NCI-H82 treated with DMSO at 0.1 percent for 48 hours (cell line): ENCODE measurements at regions not wholly inside any gene's neighbourhood (a gene's known extent, or its start where the extent isn't known, plus 50 kb on each side); places are given as distances from the start of the nearest gene placed in this dataset.

Source experiments
- DNase-seq: peaks from one replicate; lab custom pipeline; 2025; ENCODE audit not compliant: unreplicated experiment; lab: John Stamatoyannopoulos, UW

GRCh38 chr15:62625429-62626033 is 417.0 kb upstream of the TPM1 start:
- no peak for DNase-seq

DNA sequence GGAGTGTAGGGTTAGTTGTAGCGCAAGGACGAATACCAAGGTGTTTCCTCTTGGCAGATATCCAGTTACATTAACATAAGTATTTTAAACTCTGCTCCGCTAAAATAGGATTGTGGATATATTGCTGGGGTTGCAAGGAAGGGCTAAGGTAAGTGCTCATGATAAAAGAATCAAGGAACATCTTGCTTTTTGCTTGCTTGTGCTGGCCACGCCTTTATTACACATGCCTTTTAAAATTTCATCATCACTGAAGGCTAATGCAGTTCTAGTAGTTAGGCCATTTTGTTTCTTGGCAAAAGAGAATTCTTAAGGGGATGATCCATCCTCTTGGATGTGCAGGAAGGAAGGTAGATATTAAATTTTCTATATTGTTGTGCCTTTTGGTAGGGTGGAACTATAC is 415.6 kb upstream of the TPM1 start:
- DNase-seq: no peak

DNA sequence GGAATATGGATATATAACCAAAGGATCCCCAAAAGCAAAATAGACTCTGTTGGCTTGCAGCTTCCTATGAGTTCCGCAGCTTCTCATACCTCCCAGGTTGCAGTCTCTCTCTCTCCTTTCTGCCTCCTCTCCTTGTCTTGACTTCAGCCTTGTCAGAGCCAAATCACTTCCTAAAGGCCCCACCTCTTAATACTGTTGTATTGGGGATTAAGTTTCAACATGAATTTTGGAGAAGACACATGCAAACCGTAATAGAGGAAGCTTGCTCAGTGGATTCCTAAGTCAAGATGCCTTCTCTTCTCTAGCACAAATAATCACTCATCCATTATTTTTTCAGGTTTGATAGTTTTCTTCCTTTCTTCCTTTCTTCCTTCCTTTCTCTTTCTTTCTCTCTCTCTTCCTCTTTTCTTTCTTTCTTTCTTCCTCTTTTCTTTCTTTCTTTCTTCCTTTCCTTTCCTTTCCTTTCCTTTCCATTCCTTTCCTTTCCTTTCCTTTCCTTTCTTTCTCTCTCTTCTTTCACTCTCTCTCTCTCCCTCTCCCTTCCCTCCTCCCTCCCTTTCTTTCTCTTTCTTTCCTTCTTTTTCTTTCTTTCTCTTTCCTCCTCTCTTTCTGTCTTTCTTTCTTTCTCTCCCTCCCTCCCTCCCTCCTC is 411.3 kb upstream of the TPM1 start:
- DNase-seq: no peak

GRCh38 chr15:62636823-62637573 is 405.5 kb upstream of the TPM1 start:
- DNase-seq: no peak

GRCh38 chr15:62637574-62637897 is 405.0 kb upstream of the TPM1 start:
- no peak for DNase-seq

- DNase-seq: no peak
Measured at GRCh38 chr15:62637950-62638619, 404.5 kb upstream of the TPM1 start.

- DNase-seq: no peak
Measured at GRCh38 chr15:62639432-62639831, 403.1 kb upstream of the TPM1 start.

DNA sequence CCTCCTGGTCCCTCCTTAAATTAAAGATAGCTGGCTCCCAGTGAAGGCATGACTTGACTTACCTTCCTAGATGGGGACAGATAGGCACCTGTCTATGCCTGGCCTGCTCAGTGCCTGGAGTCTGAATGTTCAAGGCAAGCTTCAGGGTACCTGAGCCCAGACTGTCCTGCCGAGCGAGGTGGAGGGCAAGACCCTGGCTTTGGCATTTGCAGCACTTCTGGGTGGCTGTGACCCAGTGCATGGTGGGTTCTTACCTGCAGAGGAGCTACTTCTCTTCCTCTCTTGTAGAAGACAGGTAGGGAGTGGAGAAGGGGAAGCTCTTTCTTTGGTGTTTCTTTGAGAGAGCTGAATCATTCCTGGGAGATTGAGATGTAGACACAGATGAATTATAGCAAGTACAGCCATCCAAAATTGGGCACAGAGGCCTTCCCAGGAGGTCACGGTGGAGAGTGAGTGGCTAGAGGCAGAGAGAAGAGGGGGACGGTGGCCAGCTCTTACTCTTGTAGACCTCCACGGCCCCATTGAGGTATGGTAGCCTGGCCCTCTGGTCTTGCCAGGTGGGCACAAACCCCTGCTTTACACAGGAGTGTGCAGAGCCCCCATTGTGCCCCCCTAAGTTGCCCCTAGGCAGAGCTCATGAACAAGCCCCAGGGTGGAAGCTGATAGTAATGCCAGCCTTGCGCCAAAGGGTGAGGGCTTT is 402.5 kb upstream of the TPM1 start:
- DNase-seq: no peak

- DNase-seq: no peak
Measured at GRCh38 chr15:62641825-62642224, 400.7 kb upstream of the TPM1 start.

GRCh38 chr15:62643572-62643971 is 399.0 kb upstream of the TPM1 start:
- DNase-seq: no peak

DNA sequence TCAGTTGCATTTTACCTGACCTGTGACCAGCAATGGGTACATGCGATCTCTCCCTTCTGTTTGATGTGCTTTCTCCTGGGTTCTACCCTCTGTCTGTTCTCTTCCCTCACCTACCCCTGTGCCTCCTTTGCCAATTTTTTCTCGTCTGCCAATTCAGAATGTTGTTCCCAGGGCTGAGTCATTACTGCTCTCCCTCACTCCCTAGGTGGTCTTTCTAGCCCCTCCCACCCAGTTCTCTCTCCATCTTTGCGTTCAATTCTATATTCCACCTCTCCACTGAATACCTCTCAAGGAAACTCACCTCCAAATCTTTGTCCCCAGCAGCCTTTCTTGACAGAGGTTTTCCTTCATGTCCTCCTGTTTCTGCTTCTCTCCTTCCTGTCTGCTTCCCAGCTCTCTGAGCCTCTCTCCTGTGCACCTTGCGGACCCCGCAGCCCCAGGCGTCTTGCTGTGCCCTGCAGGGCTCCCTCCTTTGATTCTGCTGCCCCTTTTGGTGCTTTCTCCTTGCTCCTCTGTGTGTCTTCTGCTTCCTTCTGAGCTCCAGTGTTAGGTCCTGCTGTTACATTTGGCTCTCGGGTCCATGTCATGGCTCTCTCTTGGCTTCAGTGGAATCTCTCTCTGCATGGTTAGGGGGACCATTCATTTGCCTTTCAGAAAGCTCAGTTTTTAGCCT is 398.2 kb upstream of the TPM1 start:
- no peak for DNase-seq

- no peak for DNase-seq
Measured at GRCh38 chr15:62644889-62645742, 397.4 kb upstream of the TPM1 start.

- no peak for DNase-seq
Measured at GRCh38 chr15:62647202-62647842, 395.2 kb upstream of the TPM1 start.

GRCh38 chr15:62647843-62648505 is 394.6 kb upstream of the TPM1 start:
- DNase-seq: no peak

DNA sequence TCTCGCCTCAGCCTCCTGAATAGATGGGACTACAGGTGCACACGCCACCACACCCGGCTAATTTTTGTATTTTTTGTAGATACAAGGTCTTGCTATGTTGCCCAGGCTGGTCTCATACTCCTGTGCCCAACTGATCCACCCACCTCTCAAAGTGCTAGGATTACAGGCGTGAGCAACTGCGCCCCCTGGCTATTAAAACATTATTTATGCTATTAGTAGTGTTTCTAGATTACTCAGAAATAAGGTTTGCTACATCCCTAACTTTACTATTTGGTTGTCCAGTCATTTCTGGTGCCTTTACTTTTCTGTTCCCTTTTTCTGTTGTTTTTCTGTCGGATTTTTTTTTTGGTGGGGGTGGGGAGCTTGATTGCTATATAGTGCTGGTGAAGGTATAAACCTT is 393.6 kb upstream of the TPM1 start:
- DNase-seq: no peak

DNA sequence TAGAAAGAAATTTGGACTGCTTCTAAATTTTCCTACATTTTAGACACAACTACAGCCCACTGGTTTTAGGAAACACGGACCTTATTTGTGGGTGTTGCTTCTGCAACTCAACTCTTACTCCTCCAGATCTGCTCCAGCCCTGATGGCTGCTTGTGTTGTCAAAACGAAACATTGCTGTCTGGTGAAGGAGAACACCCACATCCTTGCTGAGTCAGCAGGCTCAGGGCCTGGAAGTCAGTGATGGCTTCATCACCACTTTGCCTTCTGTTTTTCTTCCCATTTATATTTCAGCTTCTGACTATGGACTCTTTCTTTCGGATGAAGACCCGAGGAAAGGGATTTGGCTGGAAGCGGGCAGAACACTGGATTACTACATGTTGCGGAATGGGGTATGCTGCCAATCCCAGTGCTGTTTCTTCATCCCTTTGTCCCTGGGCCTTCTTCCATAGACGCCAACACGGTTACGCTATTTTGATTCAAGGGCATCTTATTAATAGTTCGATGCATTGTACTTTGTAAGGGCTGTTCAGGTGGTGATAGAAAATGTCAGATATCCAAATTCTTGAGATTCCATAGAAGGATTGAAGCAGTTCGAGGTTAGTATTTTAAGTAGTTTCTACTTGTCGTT is 392.6 kb upstream of the TPM1 start:
- no peak for DNase-seq

- no peak for DNase-seq
Measured at GRCh38 chr15:62653122-62653521, 389.4 kb upstream of the TPM1 start.

DNA sequence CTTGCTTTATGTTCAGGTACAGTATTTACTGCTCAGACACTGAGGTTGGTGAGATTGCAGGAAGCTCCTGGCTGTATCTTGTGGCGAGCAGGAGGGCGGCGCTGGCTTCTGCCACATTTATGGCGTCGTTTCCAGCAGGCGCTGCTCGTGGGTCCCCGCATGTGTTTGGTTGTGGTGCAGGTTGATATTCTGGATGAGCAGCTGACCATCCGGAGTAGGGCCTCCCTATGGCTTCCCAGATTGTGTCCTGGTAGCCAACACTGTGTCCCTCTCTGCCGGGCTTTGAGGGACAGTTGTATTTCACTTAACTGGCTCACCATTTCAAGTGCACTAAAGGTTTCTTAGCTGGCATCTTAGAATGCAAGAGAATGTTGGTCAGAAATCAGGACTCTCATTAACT is 386.5 kb upstream of the TPM1 start:
- DNase-seq: no peak
